HG02938 (cell line): ENCODE measurements at regions not wholly inside any gene's neighbourhood (a gene's known extent, or its start where the extent isn't known, plus 50 kb on each side); places are given as distances from the start of the nearest gene placed in this dataset.

ENCODE experiments used
- ATAC-seq: cut with Tn5 transposase; IDR thresholded peaks from one replicate; pipeline ENCODE4 v1.9.1; 2021; ENCODE audit warnings: mild to moderate bottlenecking, moderate library complexity; ENCODE audit not compliant: unreplicated experiment

DNA sequence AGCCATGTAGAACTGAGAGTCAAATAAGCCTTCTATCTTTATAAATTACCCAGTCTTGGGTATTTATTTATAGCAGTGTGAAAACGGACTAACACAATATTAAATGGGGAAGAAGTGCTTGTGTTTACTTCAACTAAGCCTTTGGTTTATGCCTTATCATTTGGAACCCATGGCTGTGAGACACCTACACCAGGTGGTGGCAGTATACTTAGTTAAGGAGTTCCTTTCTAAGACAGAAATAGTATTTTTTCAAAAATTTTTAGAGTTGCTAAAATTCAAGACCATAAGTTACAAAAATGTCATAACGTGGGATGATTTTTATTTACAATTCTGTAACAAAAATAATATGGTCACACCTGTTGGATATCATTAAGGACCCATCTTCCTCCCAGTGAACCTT is 354.5 kb upstream of the SOX14 start:
- no peak for ATAC-seq

DNA sequence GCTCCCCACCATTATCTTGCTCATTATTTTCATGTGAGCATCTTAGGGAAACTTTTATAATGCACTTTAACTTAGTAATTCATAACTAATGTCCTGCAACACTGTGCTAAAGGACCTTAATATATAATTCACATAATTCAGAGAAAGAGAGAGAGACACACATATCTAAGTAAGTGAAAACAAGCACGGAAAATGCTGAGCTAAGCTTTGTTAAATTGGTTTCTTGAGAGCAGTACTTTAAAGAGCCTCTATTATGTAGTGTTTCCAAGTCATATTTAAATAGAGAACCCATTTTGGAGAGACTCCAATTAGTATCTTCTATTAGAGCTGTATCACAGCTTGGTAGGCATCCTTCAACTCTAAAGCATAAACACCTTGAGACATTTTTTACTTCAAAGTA is 354.1 kb upstream of the SOX14 start:
- ATAC-seq, result no peak

DNA sequence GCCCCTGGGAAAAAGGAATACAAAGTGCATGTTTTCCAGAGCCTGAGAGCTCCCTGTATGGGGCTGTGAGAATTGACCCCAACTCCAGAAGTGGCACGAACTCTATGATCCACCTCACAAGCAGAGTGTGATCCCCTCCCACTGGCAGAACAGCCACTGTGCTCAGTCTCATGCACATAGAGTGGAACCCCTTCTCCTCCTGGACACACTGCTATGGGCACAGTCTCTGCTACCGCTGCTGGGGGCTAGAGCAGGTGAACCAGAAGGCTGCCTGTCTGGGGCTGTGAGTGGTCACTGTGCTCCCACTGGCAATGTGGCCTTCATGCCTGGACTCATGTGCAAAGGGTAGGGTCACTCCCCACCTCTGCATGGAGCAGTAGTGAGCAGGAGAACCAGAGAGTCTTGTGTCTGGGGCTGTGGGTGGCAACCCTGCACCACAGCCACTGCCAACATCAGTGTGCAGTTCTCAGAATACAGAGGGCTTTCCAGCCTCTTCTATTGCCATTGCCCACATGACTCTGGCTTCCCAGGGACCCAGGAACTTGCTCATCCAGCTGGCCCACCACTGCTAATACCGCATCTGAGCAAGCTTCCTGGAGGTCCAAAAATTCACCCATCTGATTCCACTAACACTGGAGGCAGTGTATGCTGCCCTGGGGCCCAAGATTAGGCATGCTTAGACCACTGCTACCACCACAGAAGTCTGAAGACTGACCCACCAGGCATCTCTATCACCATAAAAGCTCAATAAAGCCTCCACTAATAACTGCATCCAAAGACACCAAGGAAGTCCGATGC is 343.7 kb upstream of the SOX14 start:
- no peak for ATAC-seq

GRCh38 chr3:137438561-137438960 is 325.6 kb upstream of the SOX14 start:
- ATAC-seq, result no peak

DNA sequence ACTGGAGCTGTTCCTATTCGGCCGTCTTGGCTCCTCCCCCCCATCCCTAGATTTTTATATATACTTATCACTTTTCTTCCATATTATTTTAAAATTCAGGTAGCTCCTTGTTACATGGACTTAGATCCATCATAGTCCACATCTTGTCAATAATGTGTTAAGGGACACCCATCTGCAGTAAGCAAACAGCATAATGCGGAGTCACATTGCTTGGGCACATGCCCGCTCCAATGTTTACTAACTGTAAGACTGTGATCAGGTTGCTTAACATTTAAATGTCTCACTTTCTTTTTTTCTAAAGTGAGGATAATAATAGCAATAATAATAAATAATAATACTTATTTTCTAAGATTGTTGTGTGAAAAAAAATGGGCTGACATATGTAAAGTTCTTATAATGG is 303.2 kb upstream of the SOX14 start:
- ATAC-seq, result no peak

- no peak for ATAC-seq
These were observed 301.0 kb upstream of the SOX14 start for GRCh38 chr3:137463131-137463530.

DNA sequence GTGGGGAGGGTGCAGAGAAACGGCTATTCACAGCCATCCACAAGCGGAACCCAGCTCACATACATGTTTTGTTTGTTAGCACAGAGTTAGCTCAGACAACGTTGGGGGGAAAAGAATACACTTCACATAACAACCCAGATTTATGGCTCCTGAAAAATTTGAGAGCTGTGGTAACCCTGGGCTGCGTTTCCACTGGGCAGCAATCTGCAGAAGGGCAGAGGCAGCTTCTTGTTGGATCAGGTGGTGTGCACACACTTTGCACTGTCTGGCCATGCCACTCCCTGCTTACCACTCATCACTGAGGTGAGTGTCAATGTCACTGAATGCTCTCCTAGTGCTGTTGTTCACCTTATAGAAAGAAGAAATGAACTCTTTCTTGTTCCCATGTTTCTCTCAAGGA is 299.8 kb upstream of the SOX14 start:
- ATAC-seq, result no peak

DNA sequence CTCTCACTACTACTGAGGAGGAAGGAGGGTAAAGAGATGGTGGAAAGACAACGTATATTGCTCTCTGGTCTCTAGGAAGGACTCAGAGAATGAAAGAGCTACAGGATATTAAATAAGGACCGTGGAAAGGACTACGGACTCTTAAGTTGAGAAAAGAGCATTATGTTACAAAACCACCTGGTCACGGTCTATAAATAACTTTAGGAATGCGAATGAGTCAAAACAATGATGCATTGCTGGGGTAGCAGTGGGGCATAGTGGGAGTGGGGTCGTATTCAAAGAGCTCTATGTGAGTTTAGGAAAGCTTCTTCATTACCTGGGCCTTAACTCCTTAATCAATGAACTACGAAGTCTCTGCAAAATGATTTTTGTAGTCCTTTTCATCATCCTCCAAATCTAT is 295.7 kb upstream of the SOX14 start:
- ATAC-seq, result no peak

DNA sequence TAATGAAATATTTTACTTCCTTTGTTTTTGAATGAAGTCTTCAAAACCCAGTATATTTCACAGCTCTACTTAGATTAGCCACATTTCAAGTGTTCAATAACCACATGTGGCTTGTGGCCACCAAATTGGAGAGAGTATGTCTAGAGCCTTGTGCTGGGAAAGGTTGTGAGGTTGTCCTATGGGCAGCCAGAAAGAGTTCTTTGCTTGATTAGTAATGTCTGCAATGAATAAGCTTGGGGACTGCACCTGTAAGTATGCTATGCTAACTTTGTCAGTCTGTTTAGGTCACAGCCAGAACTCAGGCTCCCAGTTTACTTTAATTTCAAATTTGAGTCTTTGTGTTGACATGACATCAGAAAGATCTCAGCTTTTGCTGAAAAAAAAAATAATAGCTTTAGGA is 294.9 kb upstream of the SOX14 start:
- ATAC-seq, result no peak

- no peak for ATAC-seq
These were observed 293.0 kb upstream of the SOX14 start for GRCh38 chr3:137471130-137471529.

DNA sequence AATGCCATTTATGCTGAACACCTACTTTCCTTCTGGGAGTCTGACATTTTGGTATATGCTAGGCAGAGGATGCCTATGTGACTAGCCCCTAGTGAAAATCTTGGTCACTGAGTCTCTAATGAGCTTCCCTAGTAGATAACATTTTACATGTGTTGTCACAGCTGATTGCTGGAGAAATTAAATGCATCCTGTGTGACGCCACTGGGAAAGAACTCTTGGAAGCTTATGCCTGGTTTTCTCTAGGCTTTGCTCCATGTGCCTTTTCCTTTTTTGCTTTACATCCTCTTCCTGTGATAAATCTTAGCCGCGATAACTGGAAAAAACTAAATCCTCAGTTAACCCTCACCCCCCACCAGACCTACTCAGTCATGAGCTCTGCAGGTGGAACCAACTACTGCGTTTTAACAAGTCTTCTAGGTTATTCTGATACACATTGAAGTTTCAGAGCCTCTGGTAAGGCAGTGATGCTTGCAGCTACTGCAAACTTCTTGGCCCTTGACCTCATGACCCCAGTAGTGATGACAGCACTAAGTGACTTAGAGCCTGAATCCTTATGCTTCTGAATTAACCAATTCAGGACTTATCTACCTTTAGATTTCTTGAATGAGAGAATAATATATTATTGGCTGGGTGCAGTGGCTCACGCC is 292.4 kb upstream of the SOX14 start:
- no peak for ATAC-seq

DNA sequence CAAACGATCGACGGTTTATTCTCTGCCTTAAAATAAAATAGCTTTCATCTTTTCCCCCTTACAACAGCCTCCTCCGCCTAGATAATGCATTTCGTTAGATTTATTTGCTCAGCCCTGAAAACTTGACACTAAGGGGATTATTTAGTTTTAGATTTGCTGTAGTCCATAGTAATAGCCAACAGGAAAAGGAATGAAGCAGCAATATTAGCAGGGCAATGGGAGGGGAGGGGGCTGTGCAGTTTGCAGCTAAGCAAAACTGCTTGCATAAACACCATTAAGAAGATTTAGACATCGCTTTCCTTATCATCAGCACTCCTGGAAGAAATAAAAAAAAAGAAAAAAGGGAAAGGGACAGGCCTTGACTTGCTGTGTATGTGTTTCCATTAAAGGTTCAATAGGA is 286.5 kb upstream of the SOX14 start:
- ATAC-seq, result no peak

- no peak for ATAC-seq
These were observed 254.6 kb upstream of the SOX14 start for GRCh38 chr3:137509354-137510045.

GRCh38 chr3:137511655-137512054 is 252.5 kb upstream of the SOX14 start:
- ATAC-seq, result no peak

GRCh38 chr3:137514853-137515252 is 249.3 kb upstream of the SOX14 start:
- ATAC-seq, result no peak

DNA sequence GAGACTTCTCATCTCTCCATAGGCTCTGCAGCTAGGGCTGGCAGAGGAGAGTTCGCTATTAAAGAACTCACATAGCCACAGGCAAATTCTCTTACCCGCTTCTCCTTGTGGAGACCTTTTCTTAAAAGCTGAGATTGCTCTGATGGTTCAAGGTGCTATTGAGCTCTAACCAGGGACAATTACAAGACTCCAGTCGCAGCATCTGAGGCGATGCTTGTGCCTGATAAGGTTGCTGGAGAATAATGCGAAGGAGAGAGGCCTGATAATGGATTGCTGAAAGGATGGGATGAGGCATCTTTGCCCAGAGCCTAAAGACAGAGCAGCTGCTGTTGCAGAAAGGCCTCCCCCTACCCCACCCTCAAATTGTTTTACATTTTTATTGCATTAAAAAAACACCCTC is 244.5 kb upstream of the SOX14 start:
- no peak for ATAC-seq

GRCh38 chr3:137524751-137525150 is 239.4 kb upstream of the SOX14 start:
- ATAC-seq, result no peak

DNA sequence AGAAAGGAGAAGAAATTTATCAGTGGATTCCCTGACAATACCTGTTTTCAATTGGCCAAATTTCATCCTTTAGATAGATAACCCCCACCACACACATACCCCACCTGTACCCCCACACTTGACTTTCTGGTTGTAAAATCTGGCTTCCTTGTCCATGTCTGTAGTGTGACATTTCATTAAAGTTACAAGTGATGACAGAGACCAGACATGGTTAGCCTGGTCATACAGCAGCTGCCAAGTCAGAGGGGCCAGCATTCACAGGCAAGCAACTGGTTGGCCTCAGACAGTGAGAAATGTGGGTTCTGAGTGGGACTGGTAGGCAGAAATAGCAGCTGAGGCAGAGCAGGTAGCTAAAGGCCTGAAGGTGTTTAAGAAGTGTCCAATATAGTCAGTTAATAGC is 238.6 kb upstream of the SOX14 start:
- no peak for ATAC-seq

GRCh38 chr3:137542049-137542448 is 222.1 kb upstream of the SOX14 start:
- ATAC-seq, result no peak

DNA sequence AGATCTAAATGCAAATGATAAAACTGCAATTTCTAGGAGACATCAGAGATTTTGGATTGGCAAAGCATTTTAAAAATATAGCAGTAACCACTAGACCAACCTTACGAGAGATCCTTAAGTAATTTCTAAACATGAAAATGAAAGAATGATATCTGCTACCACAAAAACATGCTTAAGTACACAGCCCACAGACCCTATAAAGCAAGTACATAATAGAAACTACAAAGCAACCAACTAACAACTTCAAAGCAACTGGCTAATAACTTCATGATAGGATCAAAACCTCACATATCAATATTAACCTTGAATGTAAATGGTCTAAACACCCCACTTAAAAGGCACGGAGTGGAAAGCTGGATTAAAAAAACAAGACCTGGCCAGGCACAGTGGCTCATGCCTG is 209.9 kb upstream of the SOX14 start:
- no peak for ATAC-seq

- no peak for ATAC-seq
These were observed 195.2 kb upstream of the SOX14 start for GRCh38 chr3:137568880-137569279.

- ATAC-seq, result no peak
These were observed 191.2 kb upstream of the SOX14 start for GRCh38 chr3:137572931-137573330.
